Ectodermal cell (in vitro differentiated cells): ENCODE measurements at regions not wholly inside any gene's neighbourhood (a gene's known extent, or its start where the extent isn't known, plus 50 kb on each side); places are given as distances from the start of the nearest gene placed in this dataset.
"Not testable (repeated sequence)": the region's sequence is repeated elsewhere in the genome, so short reads cannot be mapped to it uniquely, and the experiment has no call there.

Source experiments
- H3K27ac ChIP-seq: 2 replicates; pipeline ENCODE4 v1.7.0; 2013; ENCODE audit warnings: mild to moderate bottlenecking, low read depth, low read length; ENCODE audit not compliant: insufficient read depth, poor library complexity, severe bottlenecking
- H3K27me3 ChIP-seq: 2 replicates; pipeline ENCODE4 v1.7.0; 2013; ENCODE audit warnings: mild to moderate bottlenecking, low read length; ENCODE audit not compliant: insufficient read depth, control insufficient read depth, poor library complexity, severe bottlenecking
- H3K36me3 ChIP-seq: one replicate; pipeline ENCODE4 v1.7.0; 2013; ENCODE audit warnings: low read length; ENCODE audit not compliant: control insufficient read depth, insufficient read depth
- H3K4me1 ChIP-seq: one replicate; pipeline ENCODE4 v1.7.0; 2013; ENCODE audit warnings: low read length; ENCODE audit not compliant: control insufficient read depth, insufficient read depth
- H3K4me3 ChIP-seq: 2 replicates; pipeline ENCODE4 v1.7.0; 2013; ENCODE audit warnings: low read depth, low read length, control low read depth; ENCODE audit not compliant: insufficient read depth
- H3K9me3 ChIP-seq: 2 replicates; pipeline ENCODE4 v1.7.0; 2013; ENCODE audit warnings: mild to moderate bottlenecking, low read length, moderate library complexity; ENCODE audit not compliant: control insufficient read depth
- WGBS, 2 experiments: methylation state at CpG; one replicate each; pipeline ENCODE4 v1.1.7; 2013; ENCODE audit warnings: missing lambda C conversion rate in 2 of 2; 5-methylcytosine and 5-hydroxymethylcytosine counted together

- Histone ChIP-seq H3K27me3 (no peaks in the 10 kb centered on the region), H3K4me1 (peaks cover 9% of the 10 kb centered on the region), H3K9me3 (no peaks in the 10 kb centered on the region), H3K36me3 (no peaks in the 10 kb centered on the region), H3K27ac (no peak overlapping the region), H3K4me3 (no peak overlapping the region)
- WGBS, 2 experiments, result 95 to 97% methylated on average over 10 of the region's 10 CpGs
These were observed 303.2 kb downstream of the MYCN start for GRCh38 chr2:16243411-16243996.

- Histone ChIP-seq H3K36me3 (no peaks in the 10 kb centered on the region), H3K27me3 (no peaks in the 10 kb centered on the region), H3K9me3 (no peaks in the 10 kb centered on the region), H3K27ac (no peak overlapping the region), H3K4me3 (no peak overlapping the region), H3K4me1 (peaks cover 12% of the 10 kb centered on the region)
These were observed 302.6 kb downstream of the MYCN start for GRCh38 chr2:16242906-16243305.

GRCh38 chr2:16241166-16242160 is 301.1 kb downstream of the MYCN start:
- Histone ChIP-seq H3K27me3 (no peaks in the 10 kb centered on the region), H3K27ac (no peak overlapping the region), H3K4me3 (no peak overlapping the region), H3K9me3 (no peaks in the 10 kb centered on the region), H3K4me1 (peaks cover 12% of the 10 kb centered on the region), H3K36me3 (no peaks in the 10 kb centered on the region)
- WGBS, 2 experiments, result 87 to 92% methylated on average over 5 to 6 of the region's 6 CpGs

GRCh38 chr2:16240402-16240801 is 300.1 kb downstream of the MYCN start:
- H3K9me3 ChIP-seq, result no peaks in the 10 kb centered on the region
- H3K36me3 ChIP-seq, result no peaks in the 10 kb centered on the region
- H3K4me1 ChIP-seq, result peaks cover 15% of the 10 kb centered on the region
- WGBS, 2 experiments, result 86% methylated on average over 3 of the region's 3 CpGs
- H3K27me3 ChIP-seq, result no peaks in the 10 kb centered on the region
- H3K27ac ChIP-seq, result no peak overlapping the region
- H3K4me3 ChIP-seq, result no peak overlapping the region

- H3K4me1 ChIP-seq, result peaks cover 17% of the 10 kb centered on the region
- no peak overlapping the region for H3K27ac ChIP-seq
- H3K4me3 ChIP-seq, result no peak overlapping the region
- no peaks in the 10 kb centered on the region for H3K9me3 ChIP-seq
- WGBS, 2 experiments, result 83 to 85% methylated on average over 6 of the region's 6 CpGs
- no peaks in the 10 kb centered on the region for H3K27me3 ChIP-seq
- H3K36me3 ChIP-seq, result no peaks in the 10 kb centered on the region
These were observed 299.0 kb downstream of the MYCN start for GRCh38 chr2:16239296-16239850.

- Histone ChIP-seq H3K27me3 (no peaks in the 10 kb centered on the region), H3K4me3 (no peak overlapping the region), H3K36me3 (no peaks in the 10 kb centered on the region), H3K4me1 (peaks cover 17% of the 10 kb centered on the region), H3K9me3 (no peaks in the 10 kb centered on the region), H3K27ac (no peak overlapping the region)
These were observed 298.4 kb downstream of the MYCN start for GRCh38 chr2:16238786-16239185.

GRCh38 chr2:16238001-16238761 is 297.8 kb downstream of the MYCN start:
- 89 to 93% methylated on average over 10 of the region's 10 CpGs for WGBS, 2 experiments

GRCh38 chr2:16235747-16236146 is 295.4 kb downstream of the MYCN start:
- WGBS, 2 experiments, result 75 to 100% methylated on average over 1 of the region's 1 CpG
- no peak overlapping the region for H3K4me3 ChIP-seq
- peaks cover 14% of the 10 kb centered on the region for H3K4me1 ChIP-seq
- no peaks in the 10 kb centered on the region for H3K9me3 ChIP-seq
- H3K27me3 ChIP-seq, result no peaks in the 10 kb centered on the region
- H3K36me3 ChIP-seq, result no peaks in the 10 kb centered on the region
- H3K27ac ChIP-seq, result no peak overlapping the region

More at GRCh38 chr2:16238001-16238761, 297.8 kb downstream of the MYCN start:
- no peaks in the 10 kb centered on the region for H3K27me3 ChIP-seq
- H3K9me3 ChIP-seq, result no peaks in the 10 kb centered on the region
- H3K4me1 ChIP-seq, result peaks cover 17% of the 10 kb centered on the region
- H3K27ac ChIP-seq, result no peak overlapping the region
- no peak overlapping the region for H3K4me3 ChIP-seq
- no peaks in the 10 kb centered on the region for H3K36me3 ChIP-seq

GRCh38 chr2:16235291-16235690 is 294.9 kb downstream of the MYCN start:
- H3K27ac ChIP-seq, result not testable (repeated sequence)
- 76 to 82% methylated on average over 20 of the region's 20 CpGs for WGBS, 2 experiments

GRCh38 chr2:16228951-16229350 is 288.6 kb downstream of the MYCN start:
- Histone ChIP-seq H3K36me3 (no peaks in the 10 kb centered on the region), H3K9me3 (no peaks in the 10 kb centered on the region), H3K4me3 (no peak overlapping the region), H3K27ac (no peak overlapping the region), H3K4me1 (peaks cover 18% of the 10 kb centered on the region), H3K27me3 (no peaks in the 10 kb centered on the region)
- WGBS, 2 experiments, result 81 to 90% methylated on average over 6 of the region's 6 CpGs

More at GRCh38 chr2:16235291-16235690, 294.9 kb downstream of the MYCN start:
- not testable (repeated sequence) for H3K4me3 ChIP-seq, H3K36me3 ChIP-seq, H3K9me3 ChIP-seq, H3K27me3 ChIP-seq
- H3K4me1 ChIP-seq, result peaks cover 14% of the 10 kb centered on the region
